ENCODE measurements at regions not wholly inside any gene's neighbourhood (a gene's known extent, or its start where the extent isn't known, plus 50 kb on each side); places are given as distances from the start of the nearest gene placed in this dataset.
A peak's percentile ranks its signal among the peaks of the same experiment; 100 is the strongest.

- Histone ChIP-seq H3K27ac (ENCODE audit: low read depth, low read length, severe bottlenecking) (no peak overlapping the region), H3K9me3 (ENCODE audit: control insufficient read depth, low read length) (no peaks in the 10 kb centered on the region), H3K36me3 (ENCODE audit: control insufficient read depth, insufficient read depth, low read length) (no peaks in the 10 kb centered on the region), H3K4me3 (ENCODE audit: extremely low read depth, insufficient read depth, low read length, poor library complexity, severe bottlenecking) (no peak overlapping the region), H3K4me1 (ENCODE audit: control insufficient read depth, insufficient read depth, low read length, poor library complexity, severe bottlenecking) (no peaks in the 10 kb centered on the region)
- WGBS, 2 experiments (ENCODE audit: insufficient coverage in 2 of 2): 100% methylated on average over 1 of the region's 1 CpG
Observed at GRCh38 chr7:18405726-18406125, 89.8 kb upstream of the HDAC9 start.

DNA sequence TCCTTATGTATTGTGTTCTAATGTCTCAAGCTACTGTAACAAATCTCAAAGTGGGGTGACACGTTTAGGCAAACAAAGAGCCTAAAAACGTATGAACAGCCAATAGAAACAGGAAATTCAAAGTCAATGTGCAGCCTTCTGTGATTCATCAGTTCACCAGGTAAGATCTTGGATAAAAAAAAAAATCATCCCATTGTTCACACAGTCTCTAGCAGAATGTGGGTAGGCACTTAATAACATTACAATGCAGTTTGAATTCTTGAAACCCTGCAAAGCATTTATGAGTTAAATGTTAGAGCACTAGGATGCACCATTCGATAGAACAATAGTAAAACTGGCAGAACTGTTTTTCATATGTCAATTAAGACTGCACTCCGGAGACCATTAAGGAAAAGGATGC lies 88.2 kb upstream of the HDAC9 start:
- no peaks in the 10 kb centered on the region for H3K9me3 ChIP-seq (ENCODE audit: control insufficient read depth, low read length)
- no peak overlapping the region for H3K27ac ChIP-seq (ENCODE audit: low read depth, low read length, severe bottlenecking)
- no peaks in the 10 kb centered on the region for H3K4me1 ChIP-seq (ENCODE audit: control insufficient read depth, insufficient read depth, low read length, poor library complexity, severe bottlenecking)
- H3K4me3 ChIP-seq (ENCODE audit: extremely low read depth, insufficient read depth, low read length, poor library complexity, severe bottlenecking): no peak overlapping the region
- 42 to 88% methylated on average over 1 to 3 of the region's 4 CpGs for WGBS, 2 experiments (ENCODE audit: insufficient coverage in 2 of 2)
- no peaks in the 10 kb centered on the region for H3K36me3 ChIP-seq (ENCODE audit: control insufficient read depth, insufficient read depth, low read length)

DNA sequence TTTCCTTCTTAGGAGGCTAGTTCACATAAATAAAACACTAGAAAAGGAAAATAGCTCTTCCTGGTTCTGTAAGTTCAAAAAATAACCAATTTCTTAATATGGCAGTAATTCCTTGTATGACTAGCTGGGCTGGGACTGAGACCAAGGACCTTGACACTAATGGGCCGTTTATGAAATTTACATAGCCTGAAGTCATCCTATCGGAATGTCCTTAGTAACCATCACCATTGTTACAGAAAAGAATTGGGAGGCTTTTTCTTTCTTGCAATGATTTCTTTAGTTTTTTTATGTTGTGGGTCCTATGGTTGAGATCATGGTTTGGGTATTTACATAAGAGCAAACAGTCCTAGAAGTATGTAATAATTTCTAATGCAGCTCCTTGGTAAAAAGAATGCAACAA lies 87.1 kb upstream of the HDAC9 start:
- Histone ChIP-seq H3K4me1 (ENCODE audit: control insufficient read depth, insufficient read depth, low read length, poor library complexity, severe bottlenecking) (no peaks in the 10 kb centered on the region), H3K4me3 (ENCODE audit: extremely low read depth, insufficient read depth, low read length, poor library complexity, severe bottlenecking) (no peak overlapping the region), H3K27ac (ENCODE audit: low read depth, low read length, severe bottlenecking) (no peak overlapping the region), H3K36me3 (ENCODE audit: control insufficient read depth, insufficient read depth, low read length) (no peaks in the 10 kb centered on the region), H3K9me3 (ENCODE audit: control insufficient read depth, low read length) (no peaks in the 10 kb centered on the region)
- no CpG with 5 or more reads among the region's 2 CpGs for WGBS, 2 experiments (ENCODE audit: insufficient coverage in 2 of 2)

GRCh38 chr7:18408868-18409267 lies 86.7 kb upstream of the HDAC9 start:
- H3K36me3 ChIP-seq (ENCODE audit: control insufficient read depth, insufficient read depth, low read length): no peaks in the 10 kb centered on the region
- H3K4me1 ChIP-seq (ENCODE audit: control insufficient read depth, insufficient read depth, low read length, poor library complexity, severe bottlenecking): no peaks in the 10 kb centered on the region
- no peak overlapping the region for H3K27ac ChIP-seq (ENCODE audit: low read depth, low read length, severe bottlenecking)
- WGBS, 2 experiments (ENCODE audit: insufficient coverage in 2 of 2): 80% methylated on average over 2 of the region's 4 CpGs; no CpG with 5 or more reads in 1 of the 2 experiments
- H3K4me3 ChIP-seq (ENCODE audit: extremely low read depth, insufficient read depth, low read length, poor library complexity, severe bottlenecking): no peak overlapping the region
- no peaks in the 10 kb centered on the region for H3K9me3 ChIP-seq (ENCODE audit: control insufficient read depth, low read length)

GRCh38 chr7:18413447-18413846 lies 82.1 kb upstream of the HDAC9 start:
- no peak overlapping the region for H3K4me3 ChIP-seq (ENCODE audit: extremely low read depth, insufficient read depth, low read length, poor library complexity, severe bottlenecking)
- no peaks in the 10 kb centered on the region for H3K36me3 ChIP-seq (ENCODE audit: control insufficient read depth, insufficient read depth, low read length)
- no CpG with 5 or more reads among the region's 1 CpG for WGBS, 2 experiments (ENCODE audit: insufficient coverage in 2 of 2)
- H3K27ac ChIP-seq (ENCODE audit: low read depth, low read length, severe bottlenecking): no peak overlapping the region
- no peaks in the 10 kb centered on the region for H3K9me3 ChIP-seq (ENCODE audit: control insufficient read depth, low read length)
- H3K4me1 ChIP-seq (ENCODE audit: control insufficient read depth, insufficient read depth, low read length, poor library complexity, severe bottlenecking): no peaks in the 10 kb centered on the region

DNA sequence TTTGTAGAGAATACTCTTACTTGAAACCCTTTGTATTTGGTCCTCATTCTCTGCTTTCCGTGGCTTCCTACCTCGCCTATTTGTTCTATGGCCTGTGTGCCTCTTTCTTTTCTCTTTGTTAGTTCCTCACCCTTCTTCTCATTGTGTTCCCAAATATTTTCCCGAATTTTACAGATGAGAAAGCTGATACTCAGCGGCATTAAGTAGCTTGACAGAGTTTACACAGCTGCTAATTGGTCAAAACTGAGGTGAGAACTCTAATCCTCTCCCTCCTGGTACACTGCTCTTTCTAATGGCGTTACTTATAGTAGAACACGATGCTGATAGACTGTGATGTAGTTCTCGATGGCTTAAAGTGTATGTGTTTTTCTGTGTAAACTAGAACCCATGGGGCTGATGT lies 80.7 kb upstream of the HDAC9 start:
- H3K36me3 ChIP-seq (ENCODE audit: control insufficient read depth, insufficient read depth, low read length): no peaks in the 10 kb centered on the region
- H3K4me3 ChIP-seq (ENCODE audit: extremely low read depth, insufficient read depth, low read length, poor library complexity, severe bottlenecking): no peak overlapping the region
- H3K27ac ChIP-seq (ENCODE audit: low read depth, low read length, severe bottlenecking): no peak overlapping the region
- WGBS, 2 experiments (ENCODE audit: insufficient coverage in 2 of 2): 81 to 84% methylated on average over 4 to 6 of the region's 7 CpGs
- H3K9me3 ChIP-seq (ENCODE audit: control insufficient read depth, low read length): no peaks in the 10 kb centered on the region
- H3K4me1 ChIP-seq (ENCODE audit: control insufficient read depth, insufficient read depth, low read length, poor library complexity, severe bottlenecking): no peaks in the 10 kb centered on the region

DNA sequence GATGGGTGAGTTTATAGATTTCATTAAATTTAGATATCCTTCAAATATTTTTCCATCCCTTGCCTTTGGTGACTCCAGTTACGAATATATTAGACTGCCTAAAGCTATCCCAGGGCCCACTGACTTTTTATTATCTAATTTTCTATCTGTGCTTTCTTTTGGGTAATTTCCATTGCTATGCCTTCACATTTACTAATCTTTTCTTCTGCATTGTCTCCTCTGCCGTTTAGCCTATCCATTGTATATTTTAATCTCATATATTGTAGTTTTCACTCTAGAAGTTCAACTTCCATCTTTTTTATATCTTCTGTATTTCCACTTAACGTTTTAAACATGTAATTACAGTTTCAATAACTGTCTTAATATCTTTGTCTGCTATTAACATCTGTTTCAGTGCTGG lies 78.6 kb upstream of the HDAC9 start:
- WGBS, 2 experiments (ENCODE audit: insufficient coverage in 2 of 2): 94 to 100% methylated on average over 1 to 3 of the region's 3 CpGs
- no peaks in the 10 kb centered on the region for H3K36me3 ChIP-seq (ENCODE audit: control insufficient read depth, insufficient read depth, low read length)
- H3K27ac ChIP-seq (ENCODE audit: low read depth, low read length, severe bottlenecking): no peak overlapping the region
- H3K4me3 ChIP-seq (ENCODE audit: extremely low read depth, insufficient read depth, low read length, poor library complexity, severe bottlenecking): no peak overlapping the region
- H3K9me3 ChIP-seq (ENCODE audit: control insufficient read depth, low read length): no peaks in the 10 kb centered on the region
- H3K4me1 ChIP-seq (ENCODE audit: control insufficient read depth, insufficient read depth, low read length, poor library complexity, severe bottlenecking): peaks cover 5% of the 10 kb centered on the region

DNA sequence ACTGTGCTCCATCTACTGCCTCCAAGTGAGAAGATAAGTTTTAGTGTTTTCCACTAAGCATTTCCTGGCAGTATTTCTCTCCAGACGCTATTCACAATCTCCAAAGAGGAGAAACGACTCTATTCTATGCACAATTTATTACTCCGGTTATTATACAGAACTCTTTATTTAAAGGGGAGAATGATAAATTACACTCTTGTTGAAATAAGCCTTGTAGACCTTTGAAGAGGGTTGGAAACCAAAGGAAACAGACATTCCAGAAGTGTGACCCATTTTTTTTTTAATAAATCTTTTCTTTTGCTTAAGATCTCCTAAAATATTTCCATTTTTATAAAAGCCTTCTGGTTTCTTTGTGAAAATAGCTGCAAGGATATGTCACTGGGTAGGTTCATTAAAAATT lies 76.1 kb upstream of the HDAC9 start:
- H3K36me3 ChIP-seq (ENCODE audit: control insufficient read depth, insufficient read depth, low read length): no peaks in the 10 kb centered on the region
- H3K9me3 ChIP-seq (ENCODE audit: control insufficient read depth, low read length): no peaks in the 10 kb centered on the region
- no CpG with 5 or more reads among the region's 3 CpGs for WGBS, 2 experiments (ENCODE audit: insufficient coverage in 2 of 2)
- no peak overlapping the region for H3K4me3 ChIP-seq (ENCODE audit: extremely low read depth, insufficient read depth, low read length, poor library complexity, severe bottlenecking)
- H3K4me1 ChIP-seq (ENCODE audit: control insufficient read depth, insufficient read depth, low read length, poor library complexity, severe bottlenecking): peaks cover 6% of the 10 kb centered on the region
- H3K27ac ChIP-seq (ENCODE audit: low read depth, low read length, severe bottlenecking): no peak overlapping the region

- no CpG with 5 or more reads among the region's 2 CpGs for WGBS, 2 experiments (ENCODE audit: insufficient coverage in 2 of 2)
- peaks cover 6% of the 10 kb centered on the region for H3K4me1 ChIP-seq (ENCODE audit: control insufficient read depth, insufficient read depth, low read length, poor library complexity, severe bottlenecking)
- no peaks in the 10 kb centered on the region for H3K9me3 ChIP-seq (ENCODE audit: control insufficient read depth, low read length)
- H3K36me3 ChIP-seq (ENCODE audit: control insufficient read depth, insufficient read depth, low read length): no peaks in the 10 kb centered on the region
- H3K4me3 ChIP-seq (ENCODE audit: extremely low read depth, insufficient read depth, low read length, poor library complexity, severe bottlenecking): no peak overlapping the region
- no peak overlapping the region for H3K27ac ChIP-seq (ENCODE audit: low read depth, low read length, severe bottlenecking)
Observed at GRCh38 chr7:18420108-18420507, 75.4 kb upstream of the HDAC9 start.

GRCh38 chr7:18420748-18421147 lies 74.8 kb upstream of the HDAC9 start:
- no peak overlapping the region for H3K4me3 ChIP-seq (ENCODE audit: extremely low read depth, insufficient read depth, low read length, poor library complexity, severe bottlenecking)
- 77 to 94% methylated on average over 1 of the region's 1 CpG for WGBS, 2 experiments (ENCODE audit: insufficient coverage in 2 of 2)
- H3K36me3 ChIP-seq (ENCODE audit: control insufficient read depth, insufficient read depth, low read length): no peaks in the 10 kb centered on the region
- H3K4me1 ChIP-seq (ENCODE audit: control insufficient read depth, insufficient read depth, low read length, poor library complexity, severe bottlenecking): peaks cover 7% of the 10 kb centered on the region
- H3K9me3 ChIP-seq (ENCODE audit: control insufficient read depth, low read length): no peaks in the 10 kb centered on the region
- H3K27ac ChIP-seq (ENCODE audit: low read depth, low read length, severe bottlenecking): no peak overlapping the region

GRCh38 chr7:18421297-18422002 lies 74.1 kb upstream of the HDAC9 start:
- peak overlapping the region; percentile 55 for H3K27ac ChIP-seq (ENCODE audit: low read depth, low read length, severe bottlenecking)
- 60 to 87% methylated on average over 2 of the region's 4 CpGs for WGBS, 2 experiments (ENCODE audit: insufficient coverage in 2 of 2)
- H3K36me3 ChIP-seq (ENCODE audit: control insufficient read depth, insufficient read depth, low read length): no peaks in the 10 kb centered on the region
- no peak overlapping the region for H3K4me3 ChIP-seq (ENCODE audit: extremely low read depth, insufficient read depth, low read length, poor library complexity, severe bottlenecking)
- H3K9me3 ChIP-seq (ENCODE audit: control insufficient read depth, low read length): no peaks in the 10 kb centered on the region
- H3K4me1 ChIP-seq (ENCODE audit: control insufficient read depth, insufficient read depth, low read length, poor library complexity, severe bottlenecking): peaks cover 14% of the 10 kb centered on the region

Data from mesodermal cell (in vitro differentiated cells).